Loucy (cell line): ENCODE measurements at regions not wholly inside any gene's neighbourhood (a gene's known extent, or its start where the extent isn't known, plus 50 kb on each side); places are given as distances from the start of the nearest gene placed in this dataset.

ENCODE experiments used
- H2AFZ ChIP-seq: fragments of 200-600 bp; sonication (generic); 2 replicates; pipeline ENCODE4 v1.6.0; 2016; ENCODE audit warnings: antibody characterized with exemption, mild to moderate bottlenecking, low read length, moderate library complexity
- H3F3A ChIP-seq: fragments of 200-600 bp; 2 replicates; pipeline ENCODE4 v1.6.0; 2016; ENCODE audit warnings: antibody characterized with exemption, low read depth, mild to moderate bottlenecking
- H3K27me3 ChIP-seq: fragments of 200-600 bp; sonication (generic); 2 replicates; pipeline ENCODE4 v1.6.1; 2014; ENCODE audit warnings: low read length, mild to moderate bottlenecking; ENCODE audit not compliant: insufficient read depth, poor library complexity, severe bottlenecking
- H3K36me3 ChIP-seq: fragments of 200-600 bp; sonication (generic); 2 replicates; pipeline ENCODE4 v1.6.1; 2016; ENCODE audit warnings: low read length; ENCODE audit not compliant: insufficient read depth
- H3K4me1 ChIP-seq: fragments of 200-600 bp; sonication (generic); 2 replicates; pipeline ENCODE4 v1.5.1; 2014; ENCODE audit warnings: low read length, mild to moderate bottlenecking; ENCODE audit not compliant: insufficient read depth, poor library complexity, severe bottlenecking
- H3K4me2 ChIP-seq: fragments of 200-600 bp; sonication (generic); 2 replicates; pipeline ENCODE4 v1.6.0; 2014; ENCODE audit warnings: antibody characterized with exemption, low read length, low read depth, mild to moderate bottlenecking; ENCODE audit not compliant: poor library complexity, severe bottlenecking
- H3K4me3 ChIP-seq: fragments of 200-600 bp; sonication (generic); 2 replicates; pipeline ENCODE4 v1.5.1; 2014; ENCODE audit warnings: low read length, mild to moderate bottlenecking, mixed read lengths; ENCODE audit not compliant: poor library complexity, severe bottlenecking
- H3K79me2 ChIP-seq: fragments of 200-600 bp; sonication (generic); 2 replicates; pipeline ENCODE4 v1.6.1; 2014; ENCODE audit warnings: low read length; ENCODE audit not compliant: insufficient read depth
- H3K9ac ChIP-seq: fragments of 200-600 bp; sonication (generic); 2 replicates; pipeline ENCODE4 v1.6.0; 2014; ENCODE audit warnings: mild to moderate bottlenecking, low read depth, low read length, moderate library complexity; ENCODE audit not compliant: poor library complexity, severe bottlenecking
- H3K9me2 ChIP-seq: fragments of 200-600 bp; sonication (generic); replicated peaks from 2 replicates; pipeline ENCODE4 v1.6.1; 2016; ENCODE audit warnings: low read depth, low read length, mixed read lengths
- H3K9me3 ChIP-seq: fragments of 200-600 bp; sonication (generic); 2 replicates; pipeline ENCODE4 v1.6.1; 2014; ENCODE audit warnings: mild to moderate bottlenecking, antibody characterized with exemption, low read length, low read depth; ENCODE audit not compliant: insufficient read depth
- H4K20me1 ChIP-seq: fragments of 200-600 bp; sonication (generic); 2 replicates; pipeline ENCODE4 v1.6.0; 2014; ENCODE audit warnings: antibody characterized with exemption, low read length, mild to moderate bottlenecking; ENCODE audit not compliant: insufficient read depth, poor library complexity, severe bottlenecking
- EZH2phosphoT487 ChIP-seq: fragments of 200-600 bp; IDR thresholded peaks from 2 replicates; pipeline ENCODE4 v1.6.1; 2018; ENCODE audit warnings: antibody characterized with exemption, mild to moderate bottlenecking, moderate library complexity, borderline replicate concordance
- TF ChIP-seq, protein P1 (sequence below): fragments of 200-600 bp; sonication (generic); conservative IDR thresholded peaks from 2 replicates; pipeline ENCODE4 v1.5.1; 2014; ENCODE audit warnings: mild to moderate bottlenecking, antibody characterized with exemption, low read length

DNA sequence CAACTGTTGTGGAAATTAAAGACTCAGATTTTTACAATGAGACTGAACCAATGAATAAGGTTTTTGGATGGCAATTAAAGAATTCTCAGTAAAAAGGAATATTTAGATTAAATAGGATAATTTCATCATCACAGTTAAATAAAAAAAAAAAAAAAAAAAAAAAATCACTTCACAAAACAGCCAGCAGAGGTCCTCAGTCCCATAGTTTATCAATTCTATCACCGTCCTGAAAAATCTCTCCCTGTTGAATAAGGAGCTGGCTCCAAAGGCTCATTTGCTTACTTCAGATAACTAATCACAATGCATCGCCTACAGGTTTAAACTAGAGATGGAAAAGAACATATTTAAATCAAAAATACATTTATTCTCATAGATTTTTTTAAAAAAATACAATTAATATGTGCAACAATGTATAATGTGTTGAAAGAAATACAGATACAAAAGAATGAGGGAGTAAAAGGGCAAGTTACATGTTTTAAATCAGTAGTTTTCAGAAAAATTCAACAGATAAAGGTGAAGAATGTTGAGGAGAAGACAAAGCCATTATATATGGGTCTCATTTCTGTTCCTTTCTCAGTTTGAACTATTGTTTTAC lies 175.8 kb upstream of the CHD1 start:
- Histone ChIP-seq H3K79me2 (no peaks in the 10 kb centered on the region), H3K27me3 (no peaks in the 10 kb centered on the region), H3K9me3 (no peaks in the 10 kb centered on the region), H3K4me3 (no peak overlapping the region), H3K9ac (no peak overlapping the region), H3K4me2 (no peak overlapping the region), H2AFZ (no peak overlapping the region), H3K4me1 (no peaks in the 10 kb centered on the region), H3K9me2 (no peaks in the 10 kb centered on the region), H3F3A (no peaks in the 10 kb centered on the region), H3K36me3 (no peaks in the 10 kb centered on the region), H4K20me1 (no peaks in the 10 kb centered on the region)
- no peak for TF ChIP-seq EZH2phosphoT487
- TF ChIP-seq, protein P1, sequence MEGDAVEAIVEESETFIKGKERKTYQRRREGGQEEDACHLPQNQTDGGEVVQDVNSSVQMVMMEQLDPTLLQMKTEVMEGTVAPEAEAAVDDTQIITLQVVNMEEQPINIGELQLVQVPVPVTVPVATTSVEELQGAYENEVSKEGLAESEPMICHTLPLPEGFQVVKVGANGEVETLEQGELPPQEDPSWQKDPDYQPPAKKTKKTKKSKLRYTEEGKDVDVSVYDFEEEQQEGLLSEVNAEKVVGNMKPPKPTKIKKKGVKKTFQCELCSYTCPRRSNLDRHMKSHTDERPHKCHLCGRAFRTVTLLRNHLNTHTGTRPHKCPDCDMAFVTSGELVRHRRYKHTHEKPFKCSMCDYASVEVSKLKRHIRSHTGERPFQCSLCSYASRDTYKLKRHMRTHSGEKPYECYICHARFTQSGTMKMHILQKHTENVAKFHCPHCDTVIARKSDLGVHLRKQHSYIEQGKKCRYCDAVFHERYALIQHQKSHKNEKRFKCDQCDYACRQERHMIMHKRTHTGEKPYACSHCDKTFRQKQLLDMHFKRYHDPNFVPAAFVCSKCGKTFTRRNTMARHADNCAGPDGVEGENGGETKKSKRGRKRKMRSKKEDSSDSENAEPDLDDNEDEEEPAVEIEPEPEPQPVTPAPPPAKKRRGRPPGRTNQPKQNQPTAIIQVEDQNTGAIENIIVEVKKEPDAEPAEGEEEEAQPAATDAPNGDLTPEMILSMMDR, result peak; percentile 43

DNA sequence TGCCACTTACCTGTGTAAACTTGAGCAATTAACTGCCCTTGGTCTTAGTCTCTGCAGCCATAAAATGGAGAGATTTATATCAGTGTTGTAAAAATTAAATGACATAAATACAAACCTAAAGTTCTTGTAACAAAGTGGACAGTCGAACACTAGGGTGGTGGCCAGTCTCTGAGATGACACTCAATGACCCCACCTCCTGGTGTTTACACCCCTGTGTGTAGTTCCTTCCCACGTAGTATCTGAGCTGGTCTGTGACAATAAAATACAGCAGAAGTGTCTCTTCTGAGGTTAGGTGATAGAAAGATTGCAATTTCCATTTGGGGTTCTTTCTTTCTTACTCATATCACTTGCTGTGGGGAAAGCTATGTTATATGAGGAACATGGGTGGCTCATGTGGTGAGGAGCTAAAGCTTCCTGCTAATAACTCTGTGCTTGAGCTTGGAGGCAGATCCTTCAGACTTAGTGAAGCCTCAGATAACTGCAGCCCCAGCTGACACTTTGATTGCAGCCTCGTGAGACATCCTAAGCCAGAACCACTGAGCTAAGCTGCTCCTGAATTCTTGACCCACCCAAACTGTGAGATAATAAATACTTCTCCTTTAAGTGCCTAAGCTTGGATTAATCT lies 173.4 kb upstream of the CHD1 start:
- Histone ChIP-seq H2AFZ (no peak overlapping the region), H4K20me1 (no peaks in the 10 kb centered on the region), H3K36me3 (no peaks in the 10 kb centered on the region), H3K9ac (no peak overlapping the region), H3K4me2 (no peak overlapping the region), H3K9me3 (no peaks in the 10 kb centered on the region), H3K79me2 (no peaks in the 10 kb centered on the region), H3K4me1 (no peaks in the 10 kb centered on the region), H3K9me2 (no peaks in the 10 kb centered on the region), H3K27me3 (no peaks in the 10 kb centered on the region), H3K4me3 (no peak overlapping the region), H3F3A (no peaks in the 10 kb centered on the region)
- TF ChIP-seq, protein P1, result no peak
- no peak for TF ChIP-seq EZH2phosphoT487

DNA sequence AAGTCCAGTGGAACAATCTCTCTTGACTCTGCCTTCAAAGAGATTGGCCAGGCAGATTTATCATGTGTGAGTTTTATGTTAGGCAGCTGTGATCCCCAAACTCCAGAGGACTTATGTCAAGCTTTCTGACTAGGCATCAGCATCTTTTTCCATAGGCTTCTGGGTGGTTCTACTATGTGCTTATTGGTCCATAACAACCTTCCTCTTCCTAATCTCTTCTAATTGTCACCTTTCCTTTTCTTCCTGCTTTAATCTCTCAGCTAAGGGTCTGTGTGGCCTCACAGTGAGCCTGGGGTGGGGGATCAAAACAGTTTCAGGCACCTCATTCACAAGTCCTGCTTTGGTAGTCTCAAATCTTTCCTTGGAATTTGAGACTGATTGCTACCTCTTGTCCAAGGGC lies 170.9 kb upstream of the CHD1 start:
- no peaks in the 10 kb centered on the region for H3K9me3 ChIP-seq
- no peaks in the 10 kb centered on the region for H4K20me1 ChIP-seq
- no peaks in the 10 kb centered on the region for H3K4me1 ChIP-seq

More for the DNA sequence above, 170.9 kb upstream of the CHD1 start:
- Histone ChIP-seq H3K4me2 (no peak overlapping the region), H3K79me2 (no peaks in the 10 kb centered on the region), H3K4me3 (no peak overlapping the region), H3K36me3 (no peaks in the 10 kb centered on the region), H3K9me2 (no peaks in the 10 kb centered on the region), H3K9ac (no peak overlapping the region), H2AFZ (no peak overlapping the region), H3F3A (no peaks in the 10 kb centered on the region), H3K27me3 (no peaks in the 10 kb centered on the region)
- TF ChIP-seq, protein P1, result no peak
- TF ChIP-seq EZH2phosphoT487, result no peak
